ENCODE measurements at regions not wholly inside any gene's neighbourhood (a gene's known extent, or its start where the extent isn't known, plus 50 kb on each side); places are given as distances from the start of the nearest gene placed in this dataset.

DNA sequence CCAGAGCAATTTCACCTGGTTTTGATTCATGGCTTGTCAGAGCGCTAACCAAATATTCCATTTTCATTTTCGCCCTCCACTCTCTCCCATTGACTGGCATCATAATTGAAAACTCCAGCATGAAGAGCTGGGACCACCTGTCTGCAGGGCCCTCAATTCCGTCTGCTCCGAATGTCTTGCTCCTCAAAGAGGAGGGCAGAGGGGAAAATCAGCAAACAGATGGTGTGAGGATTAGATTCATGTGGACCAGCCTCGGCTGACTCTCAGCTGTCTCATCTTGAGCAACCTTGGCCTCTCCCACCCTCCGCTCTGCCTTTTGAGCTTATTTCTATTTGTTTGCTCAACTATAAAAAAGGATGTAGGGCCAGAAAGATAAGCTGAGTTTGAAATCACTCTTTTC is 512.2 kb upstream of the PPP2R3A start:
- TF ChIP-seq POLR2AphosphoS5 (IDR thresholded peaks at IDR 0.05; ENCODE audit: low read depth, low read length) (no peak), TAF1 (IDR thresholded peaks at IDR 0.05; ENCODE audit: borderline replicate concordance, low read depth, low read length) (no peak)
